ENCODE measurements at regions not wholly inside any gene's neighbourhood (a gene's known extent, or its start where the extent isn't known, plus 50 kb on each side); places are given as distances from the start of the nearest gene placed in this dataset.
"Not testable (repeated sequence)": the region's sequence is repeated elsewhere in the genome, so short reads cannot be mapped to it uniquely, and the experiment has no call there.

DNA sequence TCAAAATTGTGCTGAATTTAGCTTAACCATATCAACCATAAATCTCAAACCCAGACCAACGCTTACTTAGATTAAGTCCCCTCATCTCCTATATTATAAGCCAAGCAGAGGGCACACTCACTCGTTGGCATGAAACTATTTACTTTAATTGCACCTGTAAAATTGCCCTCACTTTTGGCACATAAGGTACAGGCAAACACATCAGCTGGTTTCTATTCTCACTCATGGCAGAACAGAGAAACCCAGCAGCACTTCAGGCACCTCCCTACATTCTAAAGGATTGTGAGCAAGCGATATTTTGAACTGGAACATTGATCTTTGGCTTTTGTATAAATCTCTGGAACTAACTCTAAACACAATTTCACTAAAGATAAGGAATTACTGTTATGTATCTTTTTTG, 845.6 kb upstream of the CDH6 start:
- DNase-seq, result no peak

- not testable (repeated sequence) for DNase-seq
Observed at GRCh38 chr5:30345539-30346345, 847.7 kb upstream of the CDH6 start.

DNA sequence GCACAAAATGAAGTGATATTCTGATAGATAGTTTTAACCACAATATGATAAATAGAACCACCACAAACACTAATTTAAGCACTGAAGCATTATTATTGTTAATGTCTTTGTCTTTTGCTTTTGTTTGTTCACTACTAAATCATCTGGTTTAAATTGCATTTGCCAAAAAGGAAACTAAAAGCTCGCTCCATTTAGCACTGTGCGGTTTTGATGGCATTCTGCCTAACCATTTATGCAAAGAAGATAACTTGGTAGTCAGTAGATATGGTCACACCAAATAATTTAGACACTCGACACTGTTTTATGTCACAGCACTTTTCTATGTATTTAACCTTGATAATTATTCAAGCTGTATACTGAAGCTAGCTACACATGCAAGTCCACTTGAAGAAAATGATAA, 849.8 kb upstream of the CDH6 start:
- DNase-seq, result no peak

GRCh38 chr5:30341466-30341865, 852.0 kb upstream of the CDH6 start:
- no peak for DNase-seq

- DNase-seq, result no peak
Observed at GRCh38 chr5:30337084-30337573, 856.4 kb upstream of the CDH6 start.

DNA sequence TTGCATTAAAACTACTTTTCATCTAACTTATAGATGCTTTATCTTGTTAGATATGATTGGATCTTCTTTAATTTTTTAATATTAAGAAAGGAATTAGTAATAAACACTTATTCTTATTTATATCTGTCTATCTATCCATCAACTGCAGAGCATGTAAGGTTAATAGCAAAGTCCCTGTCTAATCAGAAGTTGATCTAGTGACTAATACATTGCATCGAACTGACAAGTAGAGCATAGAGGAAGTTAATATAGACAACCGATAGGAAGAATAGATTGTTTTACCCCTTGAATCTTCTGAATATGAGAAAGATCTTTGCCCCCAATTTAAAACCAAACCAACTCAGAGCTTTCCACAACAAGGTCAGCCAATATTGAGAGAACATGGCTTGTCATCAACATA, 862.0 kb upstream of the CDH6 start:
- DNase-seq, result no peak

GRCh38 chr5:30325795-30326194, 867.7 kb upstream of the CDH6 start:
- DNase-seq, result no peak

- DNase-seq, result no peak
Observed at GRCh38 chr5:30324083-30324482, 869.4 kb upstream of the CDH6 start.

DNA sequence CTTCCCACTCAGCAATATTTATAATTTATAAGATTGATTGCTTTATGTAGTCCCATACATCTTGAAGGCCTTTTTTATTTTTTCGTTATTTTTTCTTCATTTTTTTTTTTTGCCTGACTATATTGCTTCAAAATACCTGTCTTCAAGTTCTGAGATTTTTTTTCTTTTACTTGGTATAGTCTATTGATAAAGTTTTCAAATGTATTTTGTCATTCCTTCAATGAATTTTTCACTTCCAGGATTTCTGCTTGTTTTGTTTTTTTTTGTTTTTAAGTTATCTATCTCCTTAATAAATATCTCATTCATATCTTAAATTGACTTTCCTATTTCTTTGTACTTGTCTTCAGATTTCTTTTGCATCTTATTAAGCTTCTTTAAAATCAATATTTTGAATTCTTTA, 905.6 kb upstream of the CDH6 start:
- no peak for DNase-seq

DNA sequence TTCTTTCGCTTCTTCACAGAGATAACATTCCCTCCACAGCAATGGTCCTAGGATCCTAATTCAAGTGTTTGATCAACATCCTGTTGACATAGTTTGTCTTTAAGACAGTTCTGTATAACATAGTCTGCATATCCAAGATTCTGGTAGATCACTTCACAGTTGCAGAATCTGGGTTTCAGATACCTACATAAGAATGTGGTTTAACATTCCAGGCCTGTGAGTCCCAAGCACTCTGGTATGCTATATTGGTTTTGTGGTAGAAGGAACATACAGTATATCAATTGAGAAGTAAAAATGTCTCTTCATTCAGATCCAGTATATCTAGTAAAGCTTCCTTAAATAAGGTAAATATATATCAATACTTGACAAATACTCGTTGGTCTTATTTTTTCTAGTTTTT, 914.2 kb upstream of the CDH6 start:
- DNase-seq, result no peak

GRCh38 chr5:30267026-30267425, 926.5 kb upstream of the CDH6 start:
- DNase-seq, result no peak

GRCh38 chr5:30239331-30240022, 954.0 kb upstream of the CDH6 start:
- no peak for DNase-seq

- no peak for DNase-seq
Observed at GRCh38 chr5:30237189-30237588, 956.3 kb upstream of the CDH6 start.

- no peak for DNase-seq
Observed at GRCh38 chr5:30209755-30210154, 983.7 kb upstream of the CDH6 start.

GRCh38 chr5:30197662-30198061, 995.8 kb upstream of the CDH6 start:
- DNase-seq, result no peak

DNA sequence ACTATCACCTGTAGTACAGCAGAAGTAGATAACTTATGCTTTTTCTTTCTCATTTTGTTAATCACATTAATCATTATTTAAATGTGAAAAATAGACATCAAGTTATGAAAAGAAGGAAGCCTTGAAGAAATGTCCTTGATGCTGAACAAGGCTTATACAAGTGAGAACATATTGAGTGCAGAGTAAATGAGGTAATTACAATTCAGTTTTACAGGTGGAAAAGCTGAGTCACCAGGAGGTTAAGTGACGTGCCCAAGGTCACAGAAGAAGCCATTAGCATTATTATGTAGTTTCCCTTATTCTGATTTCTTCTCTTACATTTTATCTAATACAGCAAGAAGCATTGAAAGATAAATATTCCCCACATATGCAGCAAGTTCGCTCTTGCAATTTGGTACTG, 998.5 kb upstream of the CDH6 start:
- DNase-seq, result no peak

DNA sequence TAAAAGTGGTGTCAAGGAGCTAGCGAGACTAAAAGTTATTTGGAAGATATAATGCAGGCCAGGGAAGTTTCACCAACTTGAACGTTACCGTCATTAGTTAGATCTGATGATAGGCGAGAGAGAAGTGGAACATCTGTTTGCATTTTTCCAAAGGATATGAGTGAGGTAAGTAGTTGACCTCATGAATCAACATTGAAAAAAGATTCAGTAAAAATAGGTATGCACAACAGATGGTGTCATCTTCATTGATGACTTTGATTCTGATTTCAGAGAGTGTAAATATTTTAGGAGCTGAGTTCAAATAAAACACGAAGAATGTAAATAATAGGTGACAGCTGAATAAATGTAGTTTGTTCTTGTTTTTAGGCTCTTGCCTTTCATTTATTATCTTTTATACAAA, 998.9 kb upstream of the CDH6 start:
- no peak for DNase-seq

DNA sequence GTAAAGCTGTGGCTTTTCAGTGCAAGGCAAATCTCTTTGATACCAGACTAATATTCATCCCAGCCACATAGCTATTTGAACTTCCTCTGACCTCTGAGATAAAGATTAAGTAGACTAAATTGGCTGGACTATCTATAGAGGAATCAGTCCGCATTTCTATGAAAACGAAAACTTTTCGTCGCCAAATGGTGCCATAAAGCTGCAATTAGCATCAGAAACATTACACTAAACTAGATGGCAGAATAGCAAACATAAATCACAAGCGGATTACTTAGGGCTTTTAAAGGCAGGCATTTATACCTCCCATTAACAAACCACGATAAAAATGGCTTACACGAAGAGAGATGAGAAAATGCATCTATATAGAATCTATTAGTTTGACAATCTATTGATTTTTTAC, 1009.7 kb upstream of the CDH6 start:
- no peak for DNase-seq

- DNase-seq, result no peak
Observed at GRCh38 chr5:30156156-30156555, 1037.3 kb upstream of the CDH6 start.

DNA sequence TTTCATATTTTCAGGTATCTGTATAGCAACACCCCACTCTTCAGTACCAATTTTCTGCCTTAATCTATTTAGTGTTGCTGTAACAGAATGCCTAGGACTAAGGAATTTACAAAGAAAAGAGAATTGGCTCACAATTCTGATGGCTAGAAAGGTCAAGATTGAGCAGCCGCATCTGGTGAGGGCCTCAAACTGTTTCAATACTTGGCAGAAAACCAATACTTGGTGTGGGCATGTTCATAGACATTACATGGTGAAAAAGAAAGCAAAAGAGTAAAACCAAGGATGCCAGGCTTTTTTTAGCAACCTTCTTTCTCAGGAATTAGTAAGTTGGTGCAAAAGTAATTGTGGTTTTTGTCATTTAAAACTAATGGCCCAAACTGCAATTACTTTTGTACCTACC, 1041.1 kb upstream of the CDH6 start:
- no peak for DNase-seq

DNA sequence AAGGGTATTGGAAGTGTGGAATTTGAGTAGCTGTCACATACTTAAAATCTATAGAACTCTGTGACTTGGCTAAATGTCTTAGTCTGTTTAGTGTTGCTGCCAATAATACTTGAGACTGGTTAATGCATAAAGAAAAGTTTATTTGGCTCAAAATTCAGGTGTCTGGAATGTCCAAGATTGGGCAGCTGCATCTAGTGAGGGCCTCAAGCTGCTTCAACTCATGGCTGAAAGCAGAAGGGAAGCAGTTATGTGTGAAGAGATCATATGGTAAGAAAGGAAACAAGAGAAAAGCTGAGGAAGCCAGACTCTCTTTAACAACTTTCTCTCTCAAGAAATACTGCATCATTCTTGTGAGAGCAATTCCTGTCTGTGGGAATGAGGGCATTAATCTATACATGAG, 1043.3 kb upstream of the CDH6 start:
- no peak for DNase-seq

GRCh38 chr5:30149526-30149925, 1044.0 kb upstream of the CDH6 start:
- DNase-seq, result no peak

DNA sequence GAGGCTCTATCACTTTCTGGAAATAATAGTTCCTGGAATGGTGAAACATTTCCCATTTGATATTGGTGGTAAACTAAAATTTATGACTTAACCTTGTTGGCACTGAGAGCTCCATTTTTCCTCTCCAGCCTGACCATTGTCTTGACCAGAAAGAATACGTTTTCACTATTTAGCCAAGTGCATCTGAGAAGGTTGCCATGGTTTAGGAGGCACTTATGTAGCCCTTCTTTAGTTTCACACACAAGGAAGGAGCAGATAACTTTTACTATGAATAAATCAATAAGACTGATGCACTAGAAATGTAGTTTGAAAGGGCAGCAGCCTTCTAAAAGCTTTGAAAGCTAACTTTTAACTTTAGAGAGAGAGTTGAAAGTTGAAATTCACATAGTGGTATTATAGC, 1045.5 kb upstream of the CDH6 start:
- DNase-seq, result no peak

GRCh38 chr5:30144059-30144458, 1049.4 kb upstream of the CDH6 start:
- not testable (repeated sequence) for DNase-seq
